NCI-H2196 treated with DMSO at 0.1 percent for 48 hours (cell line): ENCODE measurements at regions not wholly inside any gene's neighbourhood (a gene's known extent, or its start where the extent isn't known, plus 50 kb on each side); places are given as distances from the start of the nearest gene placed in this dataset.
"Not testable (repeated sequence)": the region's sequence is repeated elsewhere in the genome, so short reads cannot be mapped to it uniquely, and the experiment has no call there.

Experiments used
- DNase-seq: peaks from one replicate; lab custom pipeline; 2025; ENCODE audit not compliant: unreplicated experiment; lab: John Stamatoyannopoulos, UW

- DNase-seq: no peak
These were observed 305.8 kb upstream of the KCND2 start for GRCh38 chr7:119967221-119967620.

- DNase-seq: not testable (repeated sequence)
These were observed 304.6 kb upstream of the KCND2 start for GRCh38 chr7:119968411-119968810.

- DNase-seq: no peak
These were observed 303.9 kb upstream of the KCND2 start for GRCh38 chr7:119969054-119969453.

GRCh38 chr7:119969763-119970162 is 303.2 kb upstream of the KCND2 start:
- no peak for DNase-seq

GRCh38 chr7:119974972-119975371 is 298.0 kb upstream of the KCND2 start:
- no peak for DNase-seq

GRCh38 chr7:119982884-119983283 is 290.1 kb upstream of the KCND2 start:
- no peak for DNase-seq

GRCh38 chr7:119983468-119983867 is 289.5 kb upstream of the KCND2 start:
- no peak for DNase-seq

GRCh38 chr7:119984247-119984646 is 288.7 kb upstream of the KCND2 start:
- DNase-seq: no peak

GRCh38 chr7:119988401-119988800 is 284.6 kb upstream of the KCND2 start:
- DNase-seq: no peak

- no peak for DNase-seq
These were observed 278.0 kb upstream of the KCND2 start for GRCh38 chr7:119994928-119995327.

- DNase-seq: no peak
These were observed 276.3 kb upstream of the KCND2 start for GRCh38 chr7:119996634-119997033.

GRCh38 chr7:119999738-120000475 is 273.1 kb upstream of the KCND2 start:
- no peak for DNase-seq

GRCh38 chr7:120005720-120006119 is 267.3 kb upstream of the KCND2 start:
- DNase-seq: no peak

- DNase-seq: not testable (repeated sequence)
These were observed 258.7 kb upstream of the KCND2 start for GRCh38 chr7:120014301-120014700.

- DNase-seq: no peak
These were observed 258.0 kb upstream of the KCND2 start for GRCh38 chr7:120014925-120015465.

GRCh38 chr7:120021085-120021484 is 251.9 kb upstream of the KCND2 start:
- no peak for DNase-seq

- DNase-seq: no peak
These were observed 249.3 kb upstream of the KCND2 start for GRCh38 chr7:120023494-120024167.

- no peak for DNase-seq
These were observed 244.3 kb upstream of the KCND2 start for GRCh38 chr7:120028636-120029035.

- DNase-seq: no peak
These were observed 242.1 kb upstream of the KCND2 start for GRCh38 chr7:120030876-120031275.

GRCh38 chr7:120033114-120033513 is 239.9 kb upstream of the KCND2 start:
- no peak for DNase-seq

- DNase-seq: no peak
These were observed 233.8 kb upstream of the KCND2 start for GRCh38 chr7:120039138-120039537.

- DNase-seq: no peak
These were observed 231.2 kb upstream of the KCND2 start for GRCh38 chr7:120041798-120042197.
